GM23338 (cell line): ENCODE measurements at regions not wholly inside any gene's neighbourhood (a gene's known extent, or its start where the extent isn't known, plus 50 kb on each side); places are given as distances from the start of the nearest gene placed in this dataset.

Experiments
- ATAC-seq: fragments of 200-7000 bp; cut with Tn5 transposase; 3 replicates; pipeline ENCODE4 v1.9.1; 2020
- DNase-seq: peaks from one replicate; pipeline ENCODE4 v3.0.0-alpha.2; 2015; ENCODE audit warnings: low spot score
- H2AFZ ChIP-seq: fragments of 200-600 bp; sonication (generic); 2 replicates; pipeline ENCODE4 v1.8.0; 2016; ENCODE audit warnings: antibody characterized with exemption, mild to moderate bottlenecking, moderate library complexity
- H3F3A ChIP-seq: fragments of 200-600 bp; sonication (generic); replicated peaks from 2 replicates; pipeline ENCODE4 v1.8.0; 2017; ENCODE audit warnings: antibody characterized with exemption, mixed run types, low read depth
- H3K27ac ChIP-seq: fragments of 200-600 bp; sonication (generic); 2 replicates; pipeline ENCODE4 v1.6.1; 2016; ENCODE audit warnings: low read depth
- H3K27me3 ChIP-seq: fragments of 200-600 bp; sonication (generic); 2 replicates; pipeline ENCODE4 v1.8.0; 2016; ENCODE audit warnings: mild to moderate bottlenecking, mixed run types, moderate library complexity; ENCODE audit not compliant: insufficient read depth
- H3K36me3 ChIP-seq: fragments of 200-600 bp; sonication (generic); 2 replicates; pipeline ENCODE4 v1.8.0; 2016; ENCODE audit warnings: mild to moderate bottlenecking; ENCODE audit not compliant: insufficient read depth
- H3K4me1 ChIP-seq: fragments of 200-600 bp; sonication (generic); 2 replicates; pipeline ENCODE4 v1.8.0; 2016; ENCODE audit warnings: mild to moderate bottlenecking, moderate library complexity; ENCODE audit not compliant: insufficient read depth
- H3K4me2 ChIP-seq: fragments of 200-600 bp; sonication (generic); 2 replicates; pipeline ENCODE4 v1.7.1; 2017; ENCODE audit warnings: mixed run types
- H3K4me3 ChIP-seq: fragments of 200-600 bp; sonication (generic); 2 replicates; pipeline ENCODE4 v1.6.1; 2016; ENCODE audit warnings: mixed run types
- H3K79me2 ChIP-seq: fragments of 200-600 bp; sonication (generic); replicated peaks from 2 replicates; pipeline ENCODE4 v1.8.0; 2017; ENCODE audit warnings: mild to moderate bottlenecking; ENCODE audit not compliant: insufficient read depth
- H3K9me2 ChIP-seq: fragments of 200-600 bp; sonication (generic); 2 replicates; pipeline ENCODE4 v1.8.0; 2017; ENCODE audit not compliant: insufficient read depth
- H4K20me1 ChIP-seq: fragments of 200-600 bp; sonication (generic); replicated peaks from 2 replicates; pipeline ENCODE4 v1.8.0; 2017; ENCODE audit warnings: mild to moderate bottlenecking; ENCODE audit not compliant: insufficient read depth
- H3K27ac Mint-ChIP-seq: 2 replicates; pipeline ENCODE4 v1.8.0; 2020; ENCODE audit warnings: inconsistent platforms, mild to moderate bottlenecking, moderate library complexity, mixed read lengths
- H3K27me3 Mint-ChIP-seq: 3 replicates; pipeline ENCODE4 v1.8.0; 2022; ENCODE audit warnings: low read depth, mild to moderate bottlenecking, moderate library complexity, mixed read lengths, inconsistent platforms; ENCODE audit not compliant: insufficient read depth, poor library complexity
- H3K36me3 Mint-ChIP-seq: 3 replicates; pipeline ENCODE4 v1.8.0; 2021; ENCODE audit warnings: low read depth, mild to moderate bottlenecking, inconsistent platforms, moderate library complexity, mixed read lengths
- H3K4me1 Mint-ChIP-seq: 3 replicates; pipeline ENCODE4 v1.8.0; 2020; ENCODE audit warnings: mild to moderate bottlenecking, inconsistent platforms, mixed read lengths
- H3K4me3 Mint-ChIP-seq: 3 replicates; pipeline ENCODE4 v1.8.0; 2021; ENCODE audit warnings: moderate library complexity, mild to moderate bottlenecking, inconsistent platforms, mixed read lengths
- H3K9me3 Mint-ChIP-seq: 3 replicates; pipeline ENCODE4 v1.8.0; 2020; ENCODE audit warnings: moderate library complexity, mild to moderate bottlenecking, inconsistent platforms, mixed read lengths
- CREB1 ChIP-seq: fragments of 250-450 bp; sonication (Bioruptor Pico); IDR thresholded peaks from 2 replicates; pipeline ENCODE4 v1.5.0; 2020; ENCODE audit warnings: low read depth, mild to moderate bottlenecking, moderate library complexity
- EZH2 ChIP-seq: fragments of 200-600 bp; sonication (generic); IDR thresholded peaks from one replicate; pipeline ENCODE4 v1.8.0; 2017; ENCODE audit warnings: antibody characterized with exemption, mild to moderate bottlenecking, low read depth; ENCODE audit not compliant: unreplicated experiment
- EZH2phosphoT487 ChIP-seq: fragments of 200-600 bp; sonication (generic); IDR thresholded peaks from one replicate; pipeline ENCODE4 v1.8.1; 2018; ENCODE audit warnings: antibody characterized with exemption; ENCODE audit not compliant: unreplicated experiment
- JUNB ChIP-seq: IDR thresholded peaks from one replicate; pipeline ENCODE4 v1.6.1; 2016; ENCODE audit warnings: antibody characterized with exemption; ENCODE audit not compliant: unreplicated experiment
- NANOG ChIP-seq: IDR thresholded peaks from 2 replicates; pipeline ENCODE4 v1.6.1; 2016; ENCODE audit warnings: antibody characterized with exemption, borderline replicate concordance
- STAT1 ChIP-seq: IDR thresholded peaks from one replicate; pipeline ENCODE4 v1.6.1; 2016; ENCODE audit warnings: antibody characterized with exemption; ENCODE audit not compliant: unreplicated experiment
- ZNF114 ChIP-seq: fragments of 250-450 bp; sonication (Bioruptor Pico); IDR thresholded peaks from 2 replicates; pipeline ENCODE4 v1.5.0; 2020; ENCODE audit warnings: mild to moderate bottlenecking, moderate library complexity
- ZNF331 ChIP-seq: fragments of 250-450 bp; sonication (Bioruptor Pico); IDR thresholded peaks from 2 replicates; pipeline ENCODE4 v1.5.0; 2020; ENCODE audit warnings: low read depth, mild to moderate bottlenecking, moderate library complexity
- TF ChIP-seq, protein P1 (sequence below): IDR thresholded peaks from one replicate; pipeline ENCODE4 v1.6.1; 2018; ENCODE audit warnings: antibody characterized with exemption; ENCODE audit not compliant: unreplicated experiment
- TF ChIP-seq, protein P2 (sequence below): IDR thresholded peaks from 2 replicates; pipeline ENCODE4 v1.6.1; 2016; ENCODE audit warnings: antibody characterized with exemption
- TF ChIP-seq, protein P3 (sequence below), 2 experiments: fragments of 200-600 bp in 1 of 2; sonication (generic) in 1 of 2; conservative IDR thresholded peaks; 2 replicates each; pipeline versions ENCODE4 v1.5.1 to v1.6.1; 2016 to 2017; ENCODE audit warnings: antibody characterized with exemption in 2 of 2, low read depth in 2 of 2, mild to moderate bottlenecking in 2 of 2, moderate library complexity in 1 of 2

DNA sequence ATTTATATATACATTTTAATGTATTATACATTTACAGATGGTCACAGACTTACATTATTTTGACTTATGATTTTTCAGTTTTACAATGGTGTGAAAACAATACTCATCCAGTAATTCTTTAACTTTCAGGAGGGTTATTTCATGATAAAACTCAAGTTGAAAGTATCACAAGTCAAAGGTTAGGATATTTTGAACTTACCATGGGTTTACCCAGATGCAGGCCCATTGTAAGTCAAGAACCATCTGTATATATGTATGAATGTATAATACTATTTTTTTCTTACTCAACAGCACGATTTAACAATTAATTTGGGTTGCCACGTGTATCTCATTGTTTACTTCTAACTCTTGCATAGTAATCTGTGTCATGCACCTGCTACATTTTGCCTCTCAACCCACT lies 1002.0 kb downstream of the OTOL1 start (continued):
- TF ChIP-seq, protein P1, sequence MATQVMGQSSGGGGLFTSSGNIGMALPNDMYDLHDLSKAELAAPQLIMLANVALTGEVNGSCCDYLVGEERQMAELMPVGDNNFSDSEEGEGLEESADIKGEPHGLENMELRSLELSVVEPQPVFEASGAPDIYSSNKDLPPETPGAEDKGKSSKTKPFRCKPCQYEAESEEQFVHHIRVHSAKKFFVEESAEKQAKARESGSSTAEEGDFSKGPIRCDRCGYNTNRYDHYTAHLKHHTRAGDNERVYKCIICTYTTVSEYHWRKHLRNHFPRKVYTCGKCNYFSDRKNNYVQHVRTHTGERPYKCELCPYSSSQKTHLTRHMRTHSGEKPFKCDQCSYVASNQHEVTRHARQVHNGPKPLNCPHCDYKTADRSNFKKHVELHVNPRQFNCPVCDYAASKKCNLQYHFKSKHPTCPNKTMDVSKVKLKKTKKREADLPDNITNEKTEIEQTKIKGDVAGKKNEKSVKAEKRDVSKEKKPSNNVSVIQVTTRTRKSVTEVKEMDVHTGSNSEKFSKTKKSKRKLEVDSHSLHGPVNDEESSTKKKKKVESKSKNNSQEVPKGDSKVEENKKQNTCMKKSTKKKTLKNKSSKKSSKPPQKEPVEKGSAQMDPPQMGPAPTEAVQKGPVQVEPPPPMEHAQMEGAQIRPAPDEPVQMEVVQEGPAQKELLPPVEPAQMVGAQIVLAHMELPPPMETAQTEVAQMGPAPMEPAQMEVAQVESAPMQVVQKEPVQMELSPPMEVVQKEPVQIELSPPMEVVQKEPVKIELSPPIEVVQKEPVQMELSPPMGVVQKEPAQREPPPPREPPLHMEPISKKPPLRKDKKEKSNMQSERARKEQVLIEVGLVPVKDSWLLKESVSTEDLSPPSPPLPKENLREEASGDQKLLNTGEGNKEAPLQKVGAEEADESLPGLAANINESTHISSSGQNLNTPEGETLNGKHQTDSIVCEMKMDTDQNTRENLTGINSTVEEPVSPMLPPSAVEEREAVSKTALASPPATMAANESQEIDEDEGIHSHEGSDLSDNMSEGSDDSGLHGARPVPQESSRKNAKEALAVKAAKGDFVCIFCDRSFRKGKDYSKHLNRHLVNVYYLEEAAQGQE = no peak
- no peak for TF ChIP-seq STAT1
- TF ChIP-seq EZH2 = no peak
- TF ChIP-seq, protein P2, sequence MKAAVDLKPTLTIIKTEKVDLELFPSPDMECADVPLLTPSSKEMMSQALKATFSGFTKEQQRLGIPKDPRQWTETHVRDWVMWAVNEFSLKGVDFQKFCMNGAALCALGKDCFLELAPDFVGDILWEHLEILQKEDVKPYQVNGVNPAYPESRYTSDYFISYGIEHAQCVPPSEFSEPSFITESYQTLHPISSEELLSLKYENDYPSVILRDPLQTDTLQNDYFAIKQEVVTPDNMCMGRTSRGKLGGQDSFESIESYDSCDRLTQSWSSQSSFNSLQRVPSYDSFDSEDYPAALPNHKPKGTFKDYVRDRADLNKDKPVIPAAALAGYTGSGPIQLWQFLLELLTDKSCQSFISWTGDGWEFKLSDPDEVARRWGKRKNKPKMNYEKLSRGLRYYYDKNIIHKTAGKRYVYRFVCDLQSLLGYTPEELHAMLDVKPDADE = no peak
- TF ChIP-seq, protein P3, sequence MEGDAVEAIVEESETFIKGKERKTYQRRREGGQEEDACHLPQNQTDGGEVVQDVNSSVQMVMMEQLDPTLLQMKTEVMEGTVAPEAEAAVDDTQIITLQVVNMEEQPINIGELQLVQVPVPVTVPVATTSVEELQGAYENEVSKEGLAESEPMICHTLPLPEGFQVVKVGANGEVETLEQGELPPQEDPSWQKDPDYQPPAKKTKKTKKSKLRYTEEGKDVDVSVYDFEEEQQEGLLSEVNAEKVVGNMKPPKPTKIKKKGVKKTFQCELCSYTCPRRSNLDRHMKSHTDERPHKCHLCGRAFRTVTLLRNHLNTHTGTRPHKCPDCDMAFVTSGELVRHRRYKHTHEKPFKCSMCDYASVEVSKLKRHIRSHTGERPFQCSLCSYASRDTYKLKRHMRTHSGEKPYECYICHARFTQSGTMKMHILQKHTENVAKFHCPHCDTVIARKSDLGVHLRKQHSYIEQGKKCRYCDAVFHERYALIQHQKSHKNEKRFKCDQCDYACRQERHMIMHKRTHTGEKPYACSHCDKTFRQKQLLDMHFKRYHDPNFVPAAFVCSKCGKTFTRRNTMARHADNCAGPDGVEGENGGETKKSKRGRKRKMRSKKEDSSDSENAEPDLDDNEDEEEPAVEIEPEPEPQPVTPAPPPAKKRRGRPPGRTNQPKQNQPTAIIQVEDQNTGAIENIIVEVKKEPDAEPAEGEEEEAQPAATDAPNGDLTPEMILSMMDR (conservative IDR thresholded peaks at IDR 0.05; ENCODE audit: low read depth in 2 of 2) = no peak
- TF ChIP-seq NANOG = no peak
- TF ChIP-seq JUNB = no peak
- TF ChIP-seq ZNF331 = no peak
- TF ChIP-seq EZH2phosphoT487 = no peak
- no peak for TF ChIP-seq ZNF114 (CRISPR knock-in tag)
- TF ChIP-seq CREB1 (CRISPR knock-in tag) = no peak

DNA sequence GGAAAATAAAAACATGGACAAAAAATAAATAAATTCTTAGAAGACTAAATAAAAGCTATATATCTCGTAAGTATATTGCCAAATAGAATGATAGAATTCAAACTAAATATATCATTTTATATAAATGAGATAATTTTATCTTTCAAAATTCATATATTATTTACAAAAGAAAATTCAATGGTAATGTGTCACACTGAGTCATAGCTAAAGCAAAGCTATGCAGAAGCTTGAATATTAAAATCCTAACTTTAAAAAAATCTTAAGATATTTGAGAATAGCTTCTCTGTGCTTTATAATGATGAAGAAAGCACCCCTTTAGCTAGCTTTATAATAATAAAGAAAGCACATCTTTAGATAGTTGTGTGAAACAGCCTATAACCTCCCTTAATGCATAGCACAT lies 1010.8 kb downstream of the OTOL1 start:
- peaks cover 17% of the 10 kb centered on the region for H3K9me3 Mint-ChIP-seq

More for the DNA sequence above, 1010.8 kb downstream of the OTOL1 start:
- no peaks in the 10 kb centered on the region for H3K27me3 Mint-ChIP-seq
- no peak overlapping the region for H3K4me3 ChIP-seq
- no peaks in the 10 kb centered on the region for H3K4me1 ChIP-seq
- H3K79me2 ChIP-seq = no peaks in the 10 kb centered on the region
- H3K4me1 Mint-ChIP-seq = no peaks in the 10 kb centered on the region
- H3K9me2 ChIP-seq = no peaks in the 10 kb centered on the region
- TF ChIP-seq, protein P2 = no peak
- no peak for TF ChIP-seq EZH2
- no peak overlapping the region for H3K4me3 Mint-ChIP-seq
- H3K27ac ChIP-seq = no peak overlapping the region
- no peaks in the 10 kb centered on the region for H3K36me3 ChIP-seq
- H4K20me1 ChIP-seq = no peaks in the 10 kb centered on the region
- peaks cover 14% of the 10 kb centered on the region; the same call in 2 of the 3 replicates for H3K36me3 Mint-ChIP-seq
- DNase-seq = no peak
- no peak overlapping the region for H2AFZ ChIP-seq
- H3K27ac Mint-ChIP-seq = no peak overlapping the region; the same call in 1 of the 2 replicates
- H3K27me3 ChIP-seq = no peaks in the 10 kb centered on the region
- no peaks in the 10 kb centered on the region for H3F3A ChIP-seq
- no peak for ATAC-seq
- H3K4me2 ChIP-seq = no peak overlapping the region
